Endothelial cell of umbilical vein (primary cell): ENCODE measurements at regions not wholly inside any gene's neighbourhood (a gene's known extent, or its start where the extent isn't known, plus 50 kb on each side); places are given as distances from the start of the nearest gene placed in this dataset.

ENCODE experiments used
- BruUV-seq: library from RNA; stranded (reverse); fragments of 400-500 nt; replicated peaks from 2 replicates; lab custom pipeline; 2021; lab: Mats Ljungman, UMichigan
- CTCF ChIA-PET: fragments of 300-600, 350-600 bp; sonication (Branson Sonifier 250); formaldehyde crosslinking; loops from one replicate; lab custom pipeline; 2021; ENCODE audit warnings: antibody characterized with exemption, inconsistent platforms; lab: Charles Lee
- POLR2A ChIA-PET: fragments of 300-600, 350-600 bp; sonication (Branson Sonifier 250); formaldehyde crosslinking; loops from one replicate; lab custom pipeline; 2021; ENCODE audit warnings: antibody characterized with exemption, inconsistent platforms; lab: Charles Lee
- DNase-seq: peaks from one replicate; pipeline ENCODE4 v3.0.0-alpha.2; 2011; ENCODE audit warnings: low read depth, low spot score
- FAIRE-seq: peaks from 2 replicates; lab custom pipeline; 2011; peaks lifted over from hg19 to GRCh38; lab: Jason Lieb, UNC
- H2AFZ ChIP-seq: 2 replicates; pipeline ENCODE4 v1.6.0; 2012; ENCODE audit warnings: low read depth, low read length, control low read depth, inconsistent platforms
- H3K27ac ChIP-seq: 2 replicates; pipeline ENCODE4 v1.5.1; 2011; ENCODE audit warnings: low read depth, mild to moderate bottlenecking, control low read depth, low read length, moderate library complexity; ENCODE audit not compliant: insufficient read depth
- H3K27me3 ChIP-seq, 2 experiments: 2 replicates each; pipeline versions ENCODE4 v1.6.0 to v1.6.1; 2011; ENCODE audit warnings: low read length in 2 of 2, mixed read lengths in 1 of 2; ENCODE audit not compliant: control insufficient read depth in 2 of 2, insufficient read depth in 2 of 2
- H3K36me3 ChIP-seq, 2 experiments: 2 replicates in 1 of 2; 3 replicates in 1 of 2; pipeline ENCODE4 v1.5.1; 2011; ENCODE audit warnings: low read length in 2 of 2, mild to moderate bottlenecking in 1 of 2, moderate library complexity in 1 of 2; ENCODE audit not compliant: control insufficient read depth in 2 of 2, insufficient read depth in 2 of 2; ENCODE audit errors: extremely low read depth in 1 of 2
- H3K4me1 ChIP-seq: 3 replicates; pipeline ENCODE4 v1.5.1; 2011; ENCODE audit warnings: mild to moderate bottlenecking, low read length; ENCODE audit not compliant: control insufficient read depth, insufficient read depth; ENCODE audit errors: extremely low read depth
- H3K4me2 ChIP-seq: 2 replicates; pipeline ENCODE4 v1.6.1; 2011; ENCODE audit warnings: low read length, control low read depth, mixed read lengths; ENCODE audit not compliant: insufficient read depth
- H3K4me3 ChIP-seq, 3 experiments: fragments of 200-600 bp in 1 of 3; sonication (generic), shearing (Covaris generic) in 1 of 3; replicated peaks in 1 of 3; 2 replicates each; pipeline ENCODE4 v1.5.1; 2011 to 2016; ENCODE audit warnings: control low read depth in 3 of 3, low read length in 3 of 3, mild to moderate bottlenecking in 2 of 3, inconsistent platforms in 1 of 3, low read depth in 1 of 3, moderate library complexity in 1 of 3; ENCODE audit not compliant: insufficient read depth in 1 of 3
- H3K79me2 ChIP-seq: 2 replicates; pipeline ENCODE4 v1.6.0; 2012; ENCODE audit warnings: low read length, inconsistent platforms; ENCODE audit not compliant: control insufficient read depth, insufficient read depth
- H3K9ac ChIP-seq: replicated peaks from 2 replicates; pipeline ENCODE3; 2011; ENCODE audit warnings: low read length, control low read depth; ENCODE audit not compliant: insufficient read depth; ENCODE audit errors: extremely low read depth
- H3K9me1 ChIP-seq: replicated peaks from 3 replicates; pipeline ENCODE4 v1.6.0; 2011; ENCODE audit warnings: mild to moderate bottlenecking, low read length; ENCODE audit not compliant: control insufficient read depth, insufficient read depth; ENCODE audit errors: extremely low read depth
- H3K9me3 ChIP-seq: replicated peaks from 2 replicates; pipeline ENCODE4 v1.5.1; 2012; ENCODE audit warnings: low read length, inconsistent platforms; ENCODE audit not compliant: control insufficient read depth, insufficient read depth
- H4K20me1 ChIP-seq: replicated peaks from 2 replicates; pipeline ENCODE3; 2011; ENCODE audit warnings: mild to moderate bottlenecking, low read length; ENCODE audit not compliant: control insufficient read depth, insufficient read depth; ENCODE audit errors: extremely low read depth
- EZH2 ChIP-seq: IDR thresholded peaks from 2 replicates; pipeline ENCODE4 v1.6.1; 2012; ENCODE audit warnings: borderline replicate concordance, low read depth, mild to moderate bottlenecking, moderate library complexity, low read length, inconsistent platforms; ENCODE audit not compliant: severe bottlenecking
- FOS ChIP-seq: IDR thresholded peaks from 2 replicates; pipeline ENCODE4 v1.6.1; 2011; ENCODE audit warnings: mild to moderate bottlenecking, low read length, moderate library complexity, borderline replicate concordance; ENCODE audit not compliant: insufficient read depth
- GATA2 ChIP-seq: IDR thresholded peaks from 2 replicates; pipeline ENCODE4 v1.7.0; 2011; ENCODE audit warnings: low read depth, mild to moderate bottlenecking, moderate library complexity, mixed read lengths, low read length; ENCODE audit not compliant: insufficient read length, insufficient read depth
- JUN ChIP-seq: IDR thresholded peaks from 2 replicates; pipeline ENCODE4 v1.6.1; 2011; ENCODE audit warnings: borderline replicate concordance, low read depth; ENCODE audit not compliant: insufficient read length, insufficient read depth
- MYC ChIP-seq: IDR thresholded peaks from one replicate; pipeline ENCODE4 v1.6.1; 2011; ENCODE audit warnings: mild to moderate bottlenecking, low read depth, low read length
- POLR2A ChIP-seq: IDR thresholded peaks from 2 replicates; pipeline ENCODE4 v1.6.1; 2012; ENCODE audit warnings: low read depth, mild to moderate bottlenecking, control low read depth, low read length
- POLR2AphosphoS5 ChIP-seq: IDR thresholded peaks from 2 replicates; pipeline ENCODE4 v1.6.1; 2012; ENCODE audit warnings: low read depth, mild to moderate bottlenecking, control low read depth, low read length, moderate library complexity; ENCODE audit not compliant: insufficient read depth
- dilution Hi-C: fragments of 300-500 bp; cut with MboI; formaldehyde crosslinking; loops from one replicate; pipeline ENCODE4 v1.15.0; 2019; ENCODE audit warnings: low sequenced_read_pairs; ENCODE audit not compliant: extremely low pct_ligation_motif_present
- intact Hi-C: fragments of 100-400 bp; cut with micrococcal nuclease; formaldehyde crosslinking; loops from one replicate; pipeline ENCODE4 v1.10.0; 2022
- TF ChIP-seq, protein P1 (sequence below), 2 donors: IDR thresholded peaks; 1 replicate in 1 of 2; 2 replicates in 1 of 2; pipeline ENCODE4 v1.5.1; 2011; ENCODE audit warnings: low read length in 2 of 2, mild to moderate bottlenecking in 2 of 2, moderate library complexity in 2 of 2, control low read depth in 1 of 2, inconsistent platforms in 1 of 2, low read depth in 1 of 2; ENCODE audit not compliant: insufficient read depth in 1 of 2; ENCODE audit errors: extremely low read depth in 1 of 2
- TF ChIP-seq, protein P2 (sequence below): IDR thresholded peaks from 2 replicates; pipeline ENCODE4 v1.6.1; 2011; ENCODE audit not compliant: insufficient read depth, insufficient read length

GRCh38 chr3:159839561-159840379, 148.9 kb upstream of the IL12A start, which contains the start of gene SCHIP1:
Gene SCHIP1 (plus strand): TSS chr3:159839861.
- Histone ChIP-seq H3K9ac (no peak within 1 kb of the TSS), H3K4me2 (no peak within 1 kb of the TSS)

More at GRCh38 chr3:159839561-159840379, 148.9 kb upstream of the IL12A start, which contains the start of gene SCHIP1:
- Histone ChIP-seq H3K36me3 (no peaks in the 10 kb centered on the region), H2AFZ (no peak within 1 kb of the TSS), H3K4me1 (peaks cover 49% of the 10 kb centered on the region), H3K27me3 (no peaks in the 10 kb centered on the region), H3K9me3 (no peaks in the 10 kb centered on the region), H3K79me2 (peaks cover 67% of the 10 kb centered on the region), H3K9me1 (no peaks in the 10 kb centered on the region), H3K4me3 (no peak within 1 kb of the TSS), H4K20me1 (no peaks in the 10 kb centered on the region), H3K27ac (no peak within 1 kb of the TSS)
- FAIRE-seq (no peak), DNase-seq (no peak)
- dilution Hi-C loops, result no loop called here
- ChIA-PET CTCF (interaction anchor here (0.6 to 4.0 kb wide), 7 partner anchors 8 to 216 kb away, joined by 3 to 33 read pairs (median 4); no protein-coding TSS in a partner anchor), POLR2A (interaction anchor here (1.1 kb wide), 1 partner anchor 13 kb away, joined by 12 read pairs; no protein-coding TSS in a partner anchor)
- no TSS peak for BruUV-seq
- intact Hi-C loops, result no loop called here
- no peak for TF ChIP-seq EZH2
- TF ChIP-seq, protein P1, sequence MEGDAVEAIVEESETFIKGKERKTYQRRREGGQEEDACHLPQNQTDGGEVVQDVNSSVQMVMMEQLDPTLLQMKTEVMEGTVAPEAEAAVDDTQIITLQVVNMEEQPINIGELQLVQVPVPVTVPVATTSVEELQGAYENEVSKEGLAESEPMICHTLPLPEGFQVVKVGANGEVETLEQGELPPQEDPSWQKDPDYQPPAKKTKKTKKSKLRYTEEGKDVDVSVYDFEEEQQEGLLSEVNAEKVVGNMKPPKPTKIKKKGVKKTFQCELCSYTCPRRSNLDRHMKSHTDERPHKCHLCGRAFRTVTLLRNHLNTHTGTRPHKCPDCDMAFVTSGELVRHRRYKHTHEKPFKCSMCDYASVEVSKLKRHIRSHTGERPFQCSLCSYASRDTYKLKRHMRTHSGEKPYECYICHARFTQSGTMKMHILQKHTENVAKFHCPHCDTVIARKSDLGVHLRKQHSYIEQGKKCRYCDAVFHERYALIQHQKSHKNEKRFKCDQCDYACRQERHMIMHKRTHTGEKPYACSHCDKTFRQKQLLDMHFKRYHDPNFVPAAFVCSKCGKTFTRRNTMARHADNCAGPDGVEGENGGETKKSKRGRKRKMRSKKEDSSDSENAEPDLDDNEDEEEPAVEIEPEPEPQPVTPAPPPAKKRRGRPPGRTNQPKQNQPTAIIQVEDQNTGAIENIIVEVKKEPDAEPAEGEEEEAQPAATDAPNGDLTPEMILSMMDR (IDR thresholded peaks at IDR 0.05; ENCODE audit: extremely low read depth in 1 of 2, insufficient read depth in 1 of 2, low read depth in 1 of 2, low read length in 2 of 2), result no peak
- TF ChIP-seq, protein P2, sequence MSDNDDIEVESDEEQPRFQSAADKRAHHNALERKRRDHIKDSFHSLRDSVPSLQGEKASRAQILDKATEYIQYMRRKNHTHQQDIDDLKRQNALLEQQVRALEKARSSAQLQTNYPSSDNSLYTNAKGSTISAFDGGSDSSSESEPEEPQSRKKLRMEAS, result no peak
- TF ChIP-seq FOS, result no peak
- no peak for TF ChIP-seq POLR2A
- TF ChIP-seq GATA2, result no peak
- no peak for TF ChIP-seq MYC
- TF ChIP-seq JUN, result no peak
- TF ChIP-seq POLR2AphosphoS5, result no peak
